Stomach smooth muscle (tissue), 2 donors: ENCODE measurements at regions not wholly inside any gene's neighbourhood (a gene's known extent, or its start where the extent isn't known, plus 50 kb on each side); places are given as distances from the start of the nearest gene placed in this dataset.
"Not testable (repeated sequence)": the region's sequence is repeated elsewhere in the genome, so short reads cannot be mapped to it uniquely, and the experiment has no call there.

ENCODE experiments used
- H3K27ac ChIP-seq: one replicate; pipeline ENCODE4 v1.7.0; 2013; ENCODE audit warnings: mild to moderate bottlenecking, low read length, inconsistent platforms
- H3K27me3 ChIP-seq, 2 donors: one replicate each; pipeline ENCODE4 v1.7.0; 2013; ENCODE audit warnings: low read length in 2 of 2; ENCODE audit not compliant: insufficient read depth in 2 of 2, control insufficient read depth in 1 of 2
- H3K36me3 ChIP-seq, 2 donors: one replicate each; pipeline ENCODE4 v1.7.0; 2013; ENCODE audit warnings: low read length in 2 of 2; ENCODE audit not compliant: control insufficient read depth in 2 of 2, insufficient read depth in 2 of 2
- H3K4me1 ChIP-seq: one replicate; pipeline ENCODE4 v1.7.0; 2013; ENCODE audit warnings: low read length; ENCODE audit not compliant: control insufficient read depth, insufficient read depth
- H3K4me3 ChIP-seq, 2 donors: one replicate each; pipeline ENCODE4 v1.7.0; 2013; ENCODE audit warnings: low read length in 2 of 2
- H3K9ac ChIP-seq, 2 donors: one replicate each; pipeline ENCODE4 v1.7.0; 2013; ENCODE audit warnings: low read length in 2 of 2, mild to moderate bottlenecking in 1 of 2
- H3K9me3 ChIP-seq, 2 donors: one replicate each; pipeline ENCODE4 v1.7.0; 2013; ENCODE audit warnings: low read length in 2 of 2; ENCODE audit not compliant: control insufficient read depth in 2 of 2
- donor health status: healthy.
- donor health status: Pancreatic carcinoma.

DNA sequence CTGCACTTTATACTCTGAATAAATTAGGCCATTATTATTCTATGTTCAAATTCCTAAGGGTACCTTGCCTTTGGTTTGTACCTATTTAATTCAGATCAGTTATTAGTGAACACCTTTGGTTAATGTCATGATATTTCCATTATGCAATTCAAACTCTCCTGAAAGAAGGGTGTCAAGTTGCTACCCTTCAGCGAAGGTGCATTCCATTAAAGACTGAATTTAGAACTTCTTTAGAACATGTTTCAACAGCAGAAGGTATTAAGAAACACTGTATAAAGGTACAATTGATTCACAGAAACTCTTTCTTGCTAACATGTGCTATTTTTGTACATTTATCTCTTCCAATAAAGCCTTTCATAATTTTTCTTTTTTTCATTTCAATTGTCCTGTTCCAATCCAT lies 1545.4 kb upstream of the PCDH10 start:
- Histone ChIP-seq H3K4me3 (no peak overlapping the region), H3K9me3 (no peaks in the 10 kb centered on the region), H3K27ac (no peak overlapping the region), H3K27me3 (no peaks in the 10 kb centered on the region), H3K36me3 (no peaks in the 10 kb centered on the region), H3K4me1 (no peaks in the 10 kb centered on the region), H3K9ac (no peak overlapping the region)

DNA sequence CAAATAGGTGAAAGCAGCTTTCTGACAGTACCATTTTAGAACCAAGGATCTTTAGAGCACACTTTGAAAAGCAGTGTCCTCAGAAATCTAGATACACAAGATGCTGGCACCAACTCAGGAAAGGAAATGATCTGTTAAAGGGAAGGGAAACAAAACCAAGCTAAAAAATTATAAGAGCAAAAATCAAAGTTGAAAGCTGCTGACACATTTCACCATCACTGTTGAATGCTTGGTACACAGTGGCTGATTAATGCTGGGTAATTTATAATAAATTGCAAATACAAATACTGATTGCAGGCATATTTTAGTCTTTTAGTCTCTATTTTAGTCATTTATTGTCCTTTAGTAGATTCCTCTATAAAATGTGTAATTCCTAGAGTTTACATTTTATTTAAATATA lies 1540.1 kb upstream of the PCDH10 start:
- no peaks in the 10 kb centered on the region for H3K36me3 ChIP-seq
- no peak overlapping the region for H3K4me3 ChIP-seq
- H3K9me3 ChIP-seq: no peaks in the 10 kb centered on the region
- no peaks in the 10 kb centered on the region for H3K27me3 ChIP-seq
- no peak overlapping the region for H3K27ac ChIP-seq
- no peaks in the 10 kb centered on the region for H3K4me1 ChIP-seq
- no peak overlapping the region for H3K9ac ChIP-seq

- H3K27ac ChIP-seq, H3K4me1 ChIP-seq, H3K36me3 ChIP-seq, H3K9me3 ChIP-seq, H3K27me3 ChIP-seq, H3K4me3 ChIP-seq, H3K9ac ChIP-seq: not testable (repeated sequence)
Measured at GRCh38 chr4:131610517-131610916, 1538.6 kb upstream of the PCDH10 start.

DNA sequence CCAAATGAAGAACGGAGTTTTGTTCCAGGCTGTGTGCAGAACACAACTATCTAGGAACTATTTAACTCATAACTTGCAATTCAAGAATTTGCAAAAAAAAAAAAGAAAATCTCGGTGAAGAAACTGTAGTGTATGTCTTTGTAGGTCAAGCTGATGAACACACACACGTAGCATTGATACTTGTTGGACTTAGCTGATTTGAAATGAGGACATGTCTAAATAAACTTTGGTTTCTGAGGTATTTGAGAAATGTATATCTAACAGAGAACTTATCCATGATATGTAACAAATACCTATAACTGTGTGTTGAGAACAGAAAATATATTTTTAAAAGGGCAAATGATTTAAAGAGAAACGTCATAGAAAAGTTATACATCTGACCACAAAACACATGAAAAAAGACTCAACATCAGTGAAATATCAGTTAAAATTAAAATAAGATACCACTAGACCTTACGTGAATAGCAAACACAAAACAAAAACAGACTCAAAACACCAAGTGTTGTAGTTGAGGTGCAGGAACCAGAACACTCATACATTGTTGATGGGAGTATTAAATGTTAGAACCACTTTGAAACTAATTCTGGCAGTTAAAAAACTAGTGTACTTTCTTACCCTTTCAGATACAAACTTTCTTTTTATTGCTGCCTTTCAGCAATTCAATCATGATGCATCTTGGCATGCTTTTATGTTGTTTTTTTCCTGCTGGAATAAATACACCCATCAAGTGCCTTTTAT lies 1535.8 kb upstream of the PCDH10 start:
- Histone ChIP-seq H3K9ac (no peak overlapping the region), H3K27me3 (no peaks in the 10 kb centered on the region), H3K4me3 (no peak overlapping the region), H3K9me3 (no peaks in the 10 kb centered on the region), H3K36me3 (no peaks in the 10 kb centered on the region), H3K27ac (no peak overlapping the region), H3K4me1 (no peaks in the 10 kb centered on the region)

GRCh38 chr4:131613824-131614216 lies 1535.3 kb upstream of the PCDH10 start:
- Histone ChIP-seq H3K27me3 (no peaks in the 10 kb centered on the region), H3K4me1 (no peaks in the 10 kb centered on the region), H3K4me3 (no peak overlapping the region), H3K9ac (no peak overlapping the region), H3K27ac (no peak overlapping the region), H3K9me3 (no peaks in the 10 kb centered on the region), H3K36me3 (no peaks in the 10 kb centered on the region)

GRCh38 chr4:131632877-131633276 lies 1516.2 kb upstream of the PCDH10 start:
- Histone ChIP-seq H3K4me3 (no peak overlapping the region), H3K4me1 (no peaks in the 10 kb centered on the region), H3K27ac (no peak overlapping the region), H3K36me3 (no peaks in the 10 kb centered on the region), H3K9ac (no peak overlapping the region), H3K27me3 (no peaks in the 10 kb centered on the region), H3K9me3 (peaks cover 2% of the 10 kb centered on the region in 2 donors)

- H3K9ac ChIP-seq: no peak overlapping the region
- H3K4me3 ChIP-seq: no peak overlapping the region
- H3K9me3 ChIP-seq: peaks cover 2% of the 10 kb centered on the region in 2 donors
- H3K36me3 ChIP-seq: no peaks in the 10 kb centered on the region
- no peaks in the 10 kb centered on the region for H3K4me1 ChIP-seq
- no peak overlapping the region for H3K27ac ChIP-seq
- H3K27me3 ChIP-seq: no peaks in the 10 kb centered on the region
Measured at GRCh38 chr4:131635191-131635590, 1513.9 kb upstream of the PCDH10 start.

DNA sequence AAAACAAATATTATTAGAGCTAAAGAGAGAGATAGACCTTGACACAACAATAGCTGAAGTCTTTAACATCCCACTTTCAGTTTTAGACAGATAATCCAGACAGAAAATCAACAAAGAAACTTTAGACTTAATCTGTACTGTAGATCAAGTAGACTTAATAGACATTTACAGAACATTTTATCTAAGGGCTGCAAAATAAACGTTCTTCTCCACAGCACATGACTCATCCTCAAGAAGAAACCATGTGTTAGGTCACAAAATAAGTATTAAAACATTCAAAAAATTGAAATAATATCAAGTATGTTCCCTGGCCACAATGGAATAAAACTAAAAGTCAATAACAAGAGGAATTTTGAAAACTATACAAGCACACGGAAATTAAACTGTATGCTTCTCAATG lies 1510.3 kb upstream of the PCDH10 start:
- Histone ChIP-seq H3K9me3 (no peaks in the 10 kb centered on the region), H3K9ac (no peak overlapping the region), H3K4me3 (no peak overlapping the region), H3K4me1 (no peaks in the 10 kb centered on the region), H3K27me3 (no peaks in the 10 kb centered on the region), H3K27ac (no peak overlapping the region), H3K36me3 (no peaks in the 10 kb centered on the region)

DNA sequence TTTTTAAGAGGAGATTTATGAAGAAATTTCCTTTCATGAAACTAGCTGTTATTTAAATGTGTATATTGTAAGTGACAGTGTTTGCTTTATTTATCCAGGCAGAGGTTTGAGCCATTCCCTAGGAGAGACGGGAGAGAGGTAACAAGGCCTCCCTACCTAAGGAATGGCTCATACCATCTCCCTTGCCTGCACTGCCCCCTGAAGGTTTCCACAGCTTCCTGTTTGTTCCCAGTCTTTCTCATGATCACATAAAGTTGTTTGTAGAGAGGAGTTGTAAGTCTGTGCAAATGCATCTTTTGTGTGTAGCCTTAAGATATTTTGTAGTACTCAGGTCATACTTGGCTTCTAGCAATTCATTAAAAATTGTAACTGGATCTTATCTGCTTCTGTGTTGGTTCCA lies 1504.5 kb upstream of the PCDH10 start:
- H3K9me3 ChIP-seq: no peaks in the 10 kb centered on the region
- no peak overlapping the region for H3K4me3 ChIP-seq
- H3K36me3 ChIP-seq: no peaks in the 10 kb centered on the region
- no peaks in the 10 kb centered on the region for H3K27me3 ChIP-seq
- no peak overlapping the region for H3K27ac ChIP-seq
- no peak overlapping the region for H3K9ac ChIP-seq
- H3K4me1 ChIP-seq: no peaks in the 10 kb centered on the region

- Histone ChIP-seq H3K9ac (no peak overlapping the region), H3K4me1 (no peaks in the 10 kb centered on the region)
Measured at GRCh38 chr4:131649227-131649626, 1499.9 kb upstream of the PCDH10 start.

DNA sequence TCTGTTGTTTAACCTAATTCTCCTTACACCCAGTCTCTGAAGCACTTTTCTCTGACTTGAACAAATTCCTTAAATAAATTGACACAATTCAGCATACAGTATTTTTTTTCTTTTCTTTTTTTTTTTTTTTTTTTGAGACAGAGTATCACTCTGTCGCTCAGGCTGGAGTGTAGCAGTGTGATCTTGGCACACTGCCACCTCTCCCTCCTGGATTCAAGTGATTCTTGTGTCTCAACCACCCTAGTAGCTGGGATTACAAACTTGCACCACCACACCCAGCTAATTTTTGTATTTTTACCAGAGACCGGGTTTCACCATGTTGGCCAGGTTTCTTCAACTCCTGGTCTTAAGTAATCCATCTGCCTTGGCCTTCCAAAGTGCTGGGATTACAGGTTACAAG lies 1498.1 kb upstream of the PCDH10 start:
- no peaks in the 10 kb centered on the region for H3K36me3 ChIP-seq
- H3K4me3 ChIP-seq: no peak overlapping the region
- H3K9ac ChIP-seq: no peak overlapping the region
- H3K27ac ChIP-seq: no peak overlapping the region
- no peaks in the 10 kb centered on the region for H3K4me1 ChIP-seq
- H3K27me3 ChIP-seq: no peaks in the 10 kb centered on the region
- H3K9me3 ChIP-seq: no peaks in the 10 kb centered on the region

More at GRCh38 chr4:131649227-131649626, 1499.9 kb upstream of the PCDH10 start:
- Histone ChIP-seq H3K4me3 (no peak overlapping the region), H3K27me3 (no peaks in the 10 kb centered on the region), H3K27ac (no peak overlapping the region), H3K9me3 (no peaks in the 10 kb centered on the region), H3K36me3 (no peaks in the 10 kb centered on the region)
